Naive thymus-derived CD4-positive, alpha-beta T cell (primary cell): ENCODE measurements at regions not wholly inside any gene's neighbourhood (a gene's known extent, or its start where the extent isn't known, plus 50 kb on each side); places are given as distances from the start of the nearest gene placed in this dataset.

Experiments
- ATAC-seq: fragments of 150-1000 bp; cut with Tn5 transposase; 2 replicates; pipeline ENCODE4 v1.10.0; 2021; ENCODE audit warnings: mild to moderate bottlenecking, moderate library complexity
- CTCF ChIA-PET: fragments of 350-600 bp; sonication (Branson Sonifier 250); formaldehyde crosslinking; loops from one replicate; lab custom pipeline; 2021; ENCODE audit warnings: antibody characterized with exemption; lab: Charles Lee
- POLR2A ChIA-PET: fragments of 350-600 bp; sonication (Branson Sonifier 250); formaldehyde crosslinking; loops from one replicate; lab custom pipeline; 2021; ENCODE audit warnings: antibody characterized with exemption, inconsistent platforms; lab: Charles Lee
- DNase-seq, 9 donors: peaks; one replicate each; pipeline versions ENCODE4 v3.0.0 to v3.0.0-alpha.2; 2020 to 2022; ENCODE audit warnings: mixed read lengths in 1 of 9
- H3K27ac ChIP-seq: one replicate; pipeline ENCODE4 v1.7.0; 2013; ENCODE audit warnings: mild to moderate bottlenecking, low read depth, low read length, moderate library complexity
- H3K27me3 ChIP-seq, 2 donors: one replicate each; pipeline ENCODE4 v1.7.0; 2013; ENCODE audit warnings: low read length in 2 of 2, mild to moderate bottlenecking in 2 of 2, moderate library complexity in 2 of 2; ENCODE audit not compliant: control insufficient read depth in 2 of 2, insufficient read depth in 2 of 2
- H3K36me3 ChIP-seq, 3 experiments: 1 replicate in 2 of 3; 2 replicates in 1 of 3; pipeline ENCODE4 v1.7.0; 2013; ENCODE audit warnings: low read length in 3 of 3, mild to moderate bottlenecking in 3 of 3, moderate library complexity in 1 of 3; ENCODE audit not compliant: insufficient read depth in 3 of 3, control insufficient read depth in 2 of 3
- H3K4me1 ChIP-seq, 2 donors: one replicate each; pipeline ENCODE4 v1.7.0; 2013; ENCODE audit warnings: low read length in 2 of 2, mild to moderate bottlenecking in 2 of 2, moderate library complexity in 1 of 2; ENCODE audit not compliant: control insufficient read depth in 2 of 2, insufficient read depth in 2 of 2
- H3K4me3 ChIP-seq: 2 replicates; pipeline ENCODE4 v1.7.0; 2013; ENCODE audit warnings: mild to moderate bottlenecking, low read length
- H3K9me3 ChIP-seq, 3 experiments: 1 replicate in 2 of 3; 2 replicates in 1 of 3; pipeline ENCODE4 v1.7.0; 2013; ENCODE audit warnings: low read length in 3 of 3; ENCODE audit not compliant: control insufficient read depth in 2 of 3
- H3K27ac Mint-ChIP-seq, 9 donors: one replicate each; pipeline ENCODE4 v1.8.0; 2020 to 2022; ENCODE audit warnings: mixed read lengths in 9 of 9, mild to moderate bottlenecking in 8 of 9, moderate library complexity in 5 of 9, inconsistent platforms in 2 of 9
- H3K27me3 Mint-ChIP-seq, 5 donors: one replicate each; pipeline ENCODE4 v1.8.0; 2021 to 2022; ENCODE audit warnings: mixed read lengths in 5 of 5, mild to moderate bottlenecking in 1 of 5
- H3K36me3 Mint-ChIP-seq, 5 donors: one replicate each; pipeline ENCODE4 v1.8.0; 2020 to 2022; ENCODE audit warnings: mixed read lengths in 5 of 5, mild to moderate bottlenecking in 3 of 5, inconsistent platforms in 1 of 5
- H3K4me1 Mint-ChIP-seq, 7 donors: one replicate each; pipeline ENCODE4 v1.8.0; 2020 to 2022; ENCODE audit warnings: mixed read lengths in 7 of 7, mild to moderate bottlenecking in 3 of 7, inconsistent platforms in 1 of 7
- H3K4me3 Mint-ChIP-seq, 10 donors: one replicate each; pipeline ENCODE4 v1.8.0; 2020 to 2022; ENCODE audit warnings: mild to moderate bottlenecking in 10 of 10, mixed read lengths in 10 of 10, moderate library complexity in 6 of 10, inconsistent platforms in 2 of 10
- H3K9me3 Mint-ChIP-seq, 11 donors: one replicate each; pipeline ENCODE4 v1.8.0; 2020 to 2022; ENCODE audit warnings: mixed read lengths in 11 of 11, mild to moderate bottlenecking in 4 of 11, inconsistent platforms in 1 of 11, moderate library complexity in 1 of 11
- intact Hi-C, 2 donors: fragments of 100-400 bp; cut with micrococcal nuclease; formaldehyde crosslinking; loops; one replicate each; pipeline ENCODE4 v1.15.1; 2023

DNA sequence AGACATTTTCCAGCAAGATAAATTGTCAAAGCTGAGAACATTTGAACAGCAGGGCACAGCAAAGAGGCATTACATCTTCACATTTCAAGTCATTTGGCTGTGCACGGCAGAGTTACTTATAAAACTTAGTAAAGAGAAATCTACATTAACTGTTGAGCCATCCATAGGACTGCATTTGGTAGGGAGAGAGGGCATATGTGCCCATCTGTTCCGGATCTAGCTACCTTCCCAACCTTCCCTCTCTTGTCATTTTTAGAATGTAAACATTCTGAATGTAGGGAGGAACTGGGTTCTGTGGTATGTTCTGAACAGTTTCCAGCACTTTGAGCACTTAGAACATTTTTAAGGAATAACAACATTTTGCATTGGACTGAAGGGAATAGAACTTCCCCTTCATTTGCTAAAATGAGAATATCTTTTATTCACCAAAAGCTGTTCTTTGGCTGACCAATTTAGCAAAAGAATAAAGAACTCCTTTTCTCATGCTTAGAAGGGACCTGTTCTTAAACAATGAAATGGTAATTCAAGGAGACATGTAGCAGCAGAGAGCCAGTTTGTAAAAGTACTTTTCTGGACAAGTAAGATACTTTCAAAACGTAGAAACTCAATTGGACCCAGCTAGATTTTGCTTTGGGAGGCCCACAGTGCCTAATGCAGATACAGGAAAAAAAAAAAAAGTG is 104.4 kb downstream of the CETN3 start:
- DNase-seq (no peak), ATAC-seq (no peak)
- ChIA-PET CTCF (no interaction called here), POLR2A (interaction anchor here (0.7 kb wide), 1 partner anchor 16 kb away, joined by 4 read pairs; no protein-coding TSS in a partner anchor)
- Mint-ChIP-seq H3K4me3 (no peak overlapping the region), H3K4me1 (peaks cover 0 to 1% (median 0%) of the 10 kb centered on the region in 7 donors), H3K9me3 (no peaks in the 10 kb centered on the region), H3K27ac (no peak overlapping the region), H3K36me3 (no peaks in the 10 kb centered on the region), H3K27me3 (peaks cover 0 to 10% (median 8%) of the 10 kb centered on the region in 5 donors)
- Histone ChIP-seq H3K27ac (no peak overlapping the region), H3K4me3 (no peak overlapping the region), H3K4me1 (no peaks in the 10 kb centered on the region), H3K9me3 (no peaks in the 10 kb centered on the region), H3K27me3 (no peaks in the 10 kb centered on the region), H3K36me3 (no peaks in the 10 kb centered on the region)
- intact Hi-C loops: no loop called here

DNA sequence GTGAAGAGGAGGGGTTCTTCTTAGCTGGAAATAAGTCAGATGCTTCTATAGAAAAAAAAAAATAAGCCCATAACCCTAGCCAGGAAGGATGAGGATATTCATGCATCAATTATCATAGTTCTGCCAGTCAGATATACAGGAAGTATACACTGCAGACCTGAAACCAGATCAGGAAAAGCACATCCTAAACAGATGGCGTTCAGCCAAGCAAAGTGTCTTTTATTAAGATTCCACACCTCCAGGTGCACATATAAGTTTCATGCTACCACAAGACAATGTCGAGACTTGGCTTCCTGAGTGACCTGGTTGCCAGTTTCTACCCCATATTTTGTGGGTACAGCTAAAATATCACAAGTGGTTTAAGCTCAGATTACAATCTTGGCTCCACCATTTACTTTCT is 108.3 kb downstream of the CETN3 start:
- CTCF ChIA-PET: no interaction called here
- no peak overlapping the region for H3K4me3 Mint-ChIP-seq
- ATAC-seq (no peak), DNase-seq (no peak)
- no peaks in the 10 kb centered on the region for H3K36me3 Mint-ChIP-seq
- peaks cover 0 to 1% (median 0%) of the 10 kb centered on the region in 7 donors for H3K4me1 Mint-ChIP-seq
- no peaks in the 10 kb centered on the region for H3K36me3 ChIP-seq
- H3K27me3 ChIP-seq: no peaks in the 10 kb centered on the region
- H3K27ac Mint-ChIP-seq: no peak overlapping the region
- POLR2A ChIA-PET: no interaction called here
- H3K4me1 ChIP-seq: no peaks in the 10 kb centered on the region
- no peaks in the 10 kb centered on the region for H3K9me3 Mint-ChIP-seq
- H3K4me3 ChIP-seq: no peak overlapping the region
- H3K27me3 Mint-ChIP-seq: peaks cover 5 to 14% (median 11%) of the 10 kb centered on the region in 5 donors
- H3K27ac ChIP-seq: no peak overlapping the region
- intact Hi-C loops: no loop called here
- H3K9me3 ChIP-seq: no peaks in the 10 kb centered on the region

DNA sequence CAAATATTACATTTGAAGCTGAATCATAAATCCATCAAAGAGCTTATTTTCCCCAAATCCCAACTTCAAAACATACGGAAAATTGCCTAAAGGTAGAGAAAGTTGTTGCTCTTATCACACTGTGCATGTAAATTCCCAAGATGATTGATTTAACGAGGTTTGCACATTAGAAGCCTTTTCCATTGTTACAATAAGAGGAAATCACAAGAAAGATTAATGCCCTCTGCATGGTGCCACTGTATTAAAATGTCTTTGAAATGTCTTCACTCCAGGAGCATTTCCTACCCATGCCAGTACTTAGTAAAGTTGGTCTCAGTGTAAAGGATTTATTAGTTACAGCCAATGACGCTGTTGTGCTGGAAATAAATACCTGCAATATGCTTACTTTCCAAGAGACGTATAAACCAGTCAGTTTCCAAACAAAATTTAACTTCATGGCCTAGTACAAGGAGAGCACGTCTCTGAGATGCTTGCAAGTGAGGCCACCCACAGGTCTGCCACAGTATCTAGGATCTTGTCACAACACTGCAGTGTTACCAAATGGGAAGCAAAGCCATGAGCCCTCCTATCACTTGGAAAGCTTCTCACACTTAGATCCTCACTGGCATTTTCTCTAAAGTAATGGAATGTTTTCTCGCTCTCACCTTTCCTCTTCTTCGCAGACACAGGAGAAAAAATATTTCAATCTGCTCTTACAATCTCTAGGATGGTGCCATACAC is 112.4 kb downstream of the CETN3 start:
- Histone ChIP-seq H3K27ac (no peak overlapping the region), H3K9me3 (no peaks in the 10 kb centered on the region), H3K4me3 (no peak overlapping the region), H3K4me1 (no peaks in the 10 kb centered on the region), H3K27me3 (no peaks in the 10 kb centered on the region), H3K36me3 (no peaks in the 10 kb centered on the region)
- H3K27ac Mint-ChIP-seq: no peak overlapping the region
- H3K36me3 Mint-ChIP-seq: no peaks in the 10 kb centered on the region
- ChIA-PET CTCF (no interaction called here), POLR2A (no interaction called here)
- intact Hi-C loops: no loop called here
- no peaks in the 10 kb centered on the region for H3K9me3 Mint-ChIP-seq
- H3K27me3 Mint-ChIP-seq: peaks cover 0 to 22% (median 10%) of the 10 kb centered on the region in 5 donors
- H3K4me1 Mint-ChIP-seq: peaks cover 0 to 1% (median 0%) of the 10 kb centered on the region in 7 donors
- DNase-seq (no peak), ATAC-seq (no peak)
- H3K4me3 Mint-ChIP-seq: no peak overlapping the region

DNA sequence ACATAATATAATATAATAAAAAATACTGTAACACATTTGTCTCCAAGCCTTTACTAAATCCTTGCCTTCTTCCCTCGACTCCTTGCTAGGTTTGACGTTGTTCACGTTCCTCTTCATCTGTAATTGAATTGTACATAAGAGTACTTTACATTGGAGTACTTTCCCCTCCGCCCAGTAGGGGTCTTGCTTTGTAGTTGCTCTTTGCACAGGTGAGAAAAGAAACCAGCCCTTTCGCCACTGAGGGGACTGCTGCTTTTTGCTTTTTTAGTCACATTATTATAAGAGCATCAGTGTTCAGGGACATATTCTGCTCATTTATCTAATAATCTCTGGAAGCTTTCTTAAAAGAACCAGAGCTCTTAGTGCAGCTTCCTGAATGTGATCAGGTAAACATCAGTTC is 115.0 kb downstream of the CETN3 start:
- no peak overlapping the region for H3K27ac ChIP-seq
- Mint-ChIP-seq H3K27ac (no peak overlapping the region), H3K27me3 (peaks cover 0 to 22% (median 16%) of the 10 kb centered on the region in 5 donors), H3K9me3 (no peaks in the 10 kb centered on the region), H3K4me3 (no peak overlapping the region), H3K36me3 (no peaks in the 10 kb centered on the region), H3K4me1 (no peaks in the 10 kb centered on the region)
- H3K4me3 ChIP-seq: no peak overlapping the region
- H3K4me1 ChIP-seq: no peaks in the 10 kb centered on the region
- CTCF ChIA-PET: no interaction called here
- H3K9me3 ChIP-seq: no peaks in the 10 kb centered on the region
- no peaks in the 10 kb centered on the region for H3K36me3 ChIP-seq
- intact Hi-C loops: no loop called here
- ATAC-seq (no peak), DNase-seq (no peak)
- POLR2A ChIA-PET: no interaction called here
- H3K27me3 ChIP-seq: no peaks in the 10 kb centered on the region

DNA sequence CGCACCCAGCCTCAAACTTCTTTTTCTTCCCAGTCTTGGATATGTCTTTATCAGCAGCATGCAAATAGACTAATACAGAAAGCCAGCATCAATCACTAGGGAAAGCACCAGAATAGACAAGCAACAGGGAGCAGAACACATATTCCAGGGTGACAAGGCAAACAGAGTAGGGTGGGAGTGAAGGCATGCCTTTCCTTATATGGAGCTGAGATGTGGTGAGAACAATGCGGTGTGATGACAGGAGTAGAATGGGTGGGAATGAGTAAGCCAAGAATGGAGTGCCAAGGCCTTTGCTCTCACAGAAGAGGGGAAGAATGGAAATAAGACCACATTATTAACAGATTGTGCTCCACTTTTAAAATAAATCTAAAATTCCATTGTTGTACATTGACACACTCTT is 115.6 kb downstream of the CETN3 start:
- ATAC-seq: no peak
- Histone ChIP-seq H3K4me3 (no peak overlapping the region), H3K27ac (no peak overlapping the region), H3K27me3 (no peaks in the 10 kb centered on the region), H3K4me1 (no peaks in the 10 kb centered on the region), H3K9me3 (no peaks in the 10 kb centered on the region), H3K36me3 (no peaks in the 10 kb centered on the region)
- CTCF ChIA-PET: no interaction called here
- DNase-seq: no peak
- Mint-ChIP-seq H3K36me3 (no peaks in the 10 kb centered on the region), H3K4me3 (no peak overlapping the region), H3K4me1 (no peaks in the 10 kb centered on the region), H3K9me3 (no peaks in the 10 kb centered on the region), H3K27ac (no peak overlapping the region), H3K27me3 (peaks cover 0 to 22% (median 16%) of the 10 kb centered on the region in 5 donors)
- POLR2A ChIA-PET: no interaction called here
- intact Hi-C loops: no loop called here

DNA sequence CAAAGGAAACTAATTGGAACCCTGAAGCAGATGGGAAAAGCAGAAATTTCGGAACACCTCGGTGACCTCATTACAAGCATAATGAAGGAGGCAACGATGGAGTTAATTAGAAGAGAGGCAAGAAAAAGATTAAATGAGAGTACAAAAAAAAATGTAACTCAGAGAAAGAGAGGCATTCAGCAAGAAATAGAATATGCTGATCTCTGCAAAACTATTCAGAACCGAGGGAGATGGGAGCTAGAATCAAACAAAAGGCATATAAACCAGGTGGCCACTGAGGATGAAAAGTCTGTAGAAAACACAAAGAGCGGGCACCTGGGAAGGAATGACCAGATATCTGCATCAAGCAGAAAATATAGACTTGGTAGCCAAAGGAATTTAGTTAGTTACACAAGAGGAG is 118.9 kb downstream of the CETN3 start:
- ChIA-PET POLR2A (no interaction called here), CTCF (no interaction called here)
- Mint-ChIP-seq H3K27ac (no peak overlapping the region), H3K36me3 (no peaks in the 10 kb centered on the region), H3K27me3 (peaks cover 0 to 14% (median 10%) of the 10 kb centered on the region in 5 donors), H3K9me3 (no peaks in the 10 kb centered on the region), H3K4me1 (no peaks in the 10 kb centered on the region), H3K4me3 (no peak overlapping the region)
- H3K4me1 ChIP-seq: no peaks in the 10 kb centered on the region
- intact Hi-C loops: no loop called here
- no peaks in the 10 kb centered on the region for H3K9me3 ChIP-seq
- no peaks in the 10 kb centered on the region for H3K36me3 ChIP-seq
- no peaks in the 10 kb centered on the region for H3K27me3 ChIP-seq
- DNase-seq: no peak
- no peak overlapping the region for H3K27ac ChIP-seq
- no peak for ATAC-seq
- H3K4me3 ChIP-seq: no peak overlapping the region

DNA sequence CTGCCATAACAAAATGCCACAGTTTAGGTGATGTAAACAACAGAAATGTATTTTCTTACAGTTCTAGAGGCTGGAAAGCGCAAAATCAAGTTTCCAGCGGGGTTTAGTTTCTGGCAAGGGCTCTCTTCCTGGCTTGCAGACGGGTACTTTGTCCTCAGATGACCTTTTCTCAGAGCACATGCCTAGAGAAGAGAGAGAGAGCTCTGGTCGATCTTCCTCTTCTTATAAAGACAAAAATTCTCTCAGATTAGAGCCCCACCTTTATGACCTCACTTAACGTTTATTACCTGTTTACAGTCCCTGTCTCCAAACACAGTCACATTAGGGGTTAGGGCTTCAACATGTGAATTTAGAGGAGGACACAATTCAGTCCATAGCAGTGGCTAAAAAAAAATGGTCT is 119.7 kb downstream of the CETN3 start:
- H3K27ac Mint-ChIP-seq: no peak overlapping the region
- Histone ChIP-seq H3K27ac (no peak overlapping the region), H3K4me1 (no peaks in the 10 kb centered on the region), H3K27me3 (no peaks in the 10 kb centered on the region), H3K36me3 (no peaks in the 10 kb centered on the region), H3K4me3 (no peak overlapping the region), H3K9me3 (no peaks in the 10 kb centered on the region)
- no peaks in the 10 kb centered on the region for H3K9me3 Mint-ChIP-seq
- no peaks in the 10 kb centered on the region for H3K4me1 Mint-ChIP-seq
- no peak overlapping the region for H3K4me3 Mint-ChIP-seq
- ChIA-PET POLR2A (no interaction called here), CTCF (no interaction called here)
- ATAC-seq (no peak), DNase-seq (no peak)
- no peaks in the 10 kb centered on the region for H3K36me3 Mint-ChIP-seq
- intact Hi-C loops: no loop called here
- H3K27me3 Mint-ChIP-seq: peaks cover 0 to 14% (median 10%) of the 10 kb centered on the region in 5 donors
